A549 (cell line): ENCODE measurements at regions not wholly inside any gene's neighbourhood (a gene's known extent, or its start where the extent isn't known, plus 50 kb on each side); places are given as distances from the start of the nearest gene placed in this dataset.

Source experiments
- BHLHE40 ChIP-seq: IDR thresholded peaks from 2 replicates; pipeline ENCODE4 v1.6.1; 2012; ENCODE audit warnings: low read depth, low read length, inconsistent platforms
- CBX8 ChIP-seq: fragments of 200-600 bp; sonication (generic); IDR thresholded peaks from 2 replicates; pipeline ENCODE4 v1.6.1; 2016
- CTCF ChIP-seq: fragments of >200 bp; sonication (Bioruptor Twin); formaldehyde crosslinking; IDR thresholded peaks from 3 replicates; pipeline ENCODE4 v1.5.1; 2016
- EP300 ChIP-seq, 2 experiments: fragments of >200 bp; sonication (Bioruptor Twin); formaldehyde crosslinking; IDR thresholded peaks; 2 replicates in 1 of 2; 3 replicates in 1 of 2; pipeline ENCODE4 v1.6.1; 2016 to 2017
- ESRRA ChIP-seq: fragments of 150-350 bp; IDR thresholded peaks from 2 replicates; pipeline ENCODE4 v1.6.1; 2014; ENCODE audit warnings: mild to moderate bottlenecking, low read length, borderline replicate concordance
- HOXA7 ChIP-seq: fragments of 250-450 bp; sonication (Bioruptor Pico); IDR thresholded peaks from 2 replicates; pipeline ENCODE4 v1.5.0; 2020; ENCODE audit warnings: mild to moderate bottlenecking, moderate library complexity
- JUN ChIP-seq, 2 experiments: fragments of >200 bp; sonication (Bioruptor Twin); formaldehyde crosslinking; IDR thresholded peaks; 2 replicates in 1 of 2; 3 replicates in 1 of 2; pipeline ENCODE4 v1.6.1; 2016 to 2017
- MAZ ChIP-seq: fragments of 150-350 bp; IDR thresholded peaks from 2 replicates; pipeline ENCODE4 v1.6.1; 2014; ENCODE audit warnings: antibody characterized with exemption, low read depth, low read length, borderline replicate concordance
- NFE2L2 ChIP-seq: fragments of 150-350 bp; conservative IDR thresholded peaks from 2 replicates; pipeline ENCODE4 v1.6.1; 2014; ENCODE audit warnings: low read length
- NR3C1 ChIP-seq: fragments of >200 bp; sonication (Bioruptor Twin); formaldehyde crosslinking; IDR thresholded peaks from 3 replicates; pipeline ENCODE4 v1.6.1; 2017
- POLR2A ChIP-seq: IDR thresholded peaks from 2 replicates; pipeline ENCODE4 v1.6.1; 2012; ENCODE audit warnings: mild to moderate bottlenecking, low read length
- RAD21 ChIP-seq, 2 experiments: fragments of >200 bp in 1 of 2; sonication (Bioruptor Twin) in 1 of 2; formaldehyde crosslinking in 1 of 2; IDR thresholded peaks in 1 of 2; conservative IDR thresholded peaks in 1 of 2; 2 replicates in 1 of 2; 3 replicates in 1 of 2; pipeline ENCODE4 v1.6.1; 2012 to 2018; ENCODE audit warnings: inconsistent platforms in 1 of 2
- ZFP36 ChIP-seq: fragments of 450-650 bp; IDR thresholded peaks from 2 replicates; pipeline ENCODE4 v1.6.1; 2014; ENCODE audit warnings: borderline replicate concordance; ENCODE audit not compliant: partially characterized antibody

- no peak for TF ChIP-seq CTCF
- no peak for TF ChIP-seq CBX8
- no peak for TF ChIP-seq NR3C1
- no peak for TF ChIP-seq RAD21 (conservative IDR thresholded peaks at IDR 0.05 in 1 of 2, IDR thresholded peaks at IDR 0.05 in 1 of 2)
- no peak for TF ChIP-seq JUN (IDR thresholded peaks at IDR 0.05)
- TF ChIP-seq POLR2A: no peak
- TF ChIP-seq MAZ: no peak
- no peak for TF ChIP-seq ZFP36
- no peak for TF ChIP-seq HOXA7
- no peak for TF ChIP-seq ESRRA
- no peak for TF ChIP-seq NFE2L2
- no peak for TF ChIP-seq BHLHE40
- no peak for TF ChIP-seq EP300 (IDR thresholded peaks at IDR 0.05)
These were observed 161.4 kb upstream of the KLF4 start for GRCh38 chr9:107650995-107651394.
